ENCODE measurements at regions not wholly inside any gene's neighbourhood (a gene's known extent, or its start where the extent isn't known, plus 50 kb on each side); places are given as distances from the start of the nearest gene placed in this dataset.

GRCh38 chr22:27283714-27284113 is 517.8 kb downstream of the MN1 start:
- H3K4me1 ChIP-seq (ENCODE audit: insufficient read depth, low read length, poor library complexity, severe bottlenecking), result no peaks in the 10 kb centered on the region
- no peaks in the 10 kb centered on the region for H3K27me3 ChIP-seq (replicated peaks; ENCODE audit: insufficient read depth, low read depth, low read length, poor library complexity)
- POLR2A ChIA-PET (ENCODE audit: low non-redundant PET), result no interaction called here
- no peaks in the 10 kb centered on the region for H3K36me3 ChIP-seq (ENCODE audit: insufficient read depth, low read length, poor library complexity, severe bottlenecking)
- H3K4me3 ChIP-seq (ENCODE audit: low read depth, low read length, poor library complexity, severe bottlenecking), result no peak overlapping the region
- CTCF ChIA-PET, result no interaction called here
- TF ChIP-seq EZH2 (IDR thresholded peaks at IDR 0.05; ENCODE audit: borderline replicate concordance, low read depth, low read length, poor library complexity, severe bottlenecking), result no peak
- no peak for TF ChIP-seq CTCF (conservative IDR thresholded peaks at IDR 0.05; ENCODE audit: low read depth, low read length)
- BruUV-seq (replicated peaks), result no TSS peak
- DNase-seq (ENCODE audit: low spot score), result no peak
- H3K9me3 ChIP-seq (ENCODE audit: low read depth, low read length, poor library complexity, severe bottlenecking), result no peaks in the 10 kb centered on the region
- intact Hi-C loops (cut with micrococcal nuclease; ENCODE audit: unreplicated experiment), result no loop called here
- H3K27ac ChIP-seq (ENCODE audit: low read depth, low read length, poor library complexity, severe bottlenecking), result no peak overlapping the region

- no peaks in the 10 kb centered on the region for H3K9me3 ChIP-seq (ENCODE audit: low read depth, low read length, poor library complexity, severe bottlenecking)
- BruUV-seq (replicated peaks), result no TSS peak
- POLR2A ChIA-PET (ENCODE audit: low non-redundant PET), result no interaction called here
- intact Hi-C loops (cut with micrococcal nuclease; ENCODE audit: unreplicated experiment), result no loop called here
- TF ChIP-seq CTCF (conservative IDR thresholded peaks at IDR 0.05; ENCODE audit: low read depth, low read length), result no peak
- TF ChIP-seq EZH2 (IDR thresholded peaks at IDR 0.05; ENCODE audit: borderline replicate concordance, low read depth, low read length, poor library complexity, severe bottlenecking), result no peak
- CTCF ChIA-PET, result no interaction called here
- no peak for DNase-seq (ENCODE audit: low spot score)
- H3K4me1 ChIP-seq (ENCODE audit: insufficient read depth, low read length, poor library complexity, severe bottlenecking), result no peaks in the 10 kb centered on the region
- no peaks in the 10 kb centered on the region for H3K27me3 ChIP-seq (replicated peaks; ENCODE audit: insufficient read depth, low read depth, low read length, poor library complexity)
- no peak overlapping the region for H3K27ac ChIP-seq (ENCODE audit: low read depth, low read length, poor library complexity, severe bottlenecking)
- no peak overlapping the region for H3K4me3 ChIP-seq (ENCODE audit: low read depth, low read length, poor library complexity, severe bottlenecking)
- H3K36me3 ChIP-seq (ENCODE audit: insufficient read depth, low read length, poor library complexity, severe bottlenecking), result no peaks in the 10 kb centered on the region
These were observed 517.2 kb downstream of the MN1 start for GRCh38 chr22:27284324-27284723.

GRCh38 chr22:27286711-27287110 is 514.8 kb downstream of the MN1 start:
- no peaks in the 10 kb centered on the region for H3K9me3 ChIP-seq (ENCODE audit: low read depth, low read length, poor library complexity, severe bottlenecking)
- H3K27ac ChIP-seq (ENCODE audit: low read depth, low read length, poor library complexity, severe bottlenecking), result no peak overlapping the region
- CTCF ChIA-PET, result no interaction called here
- H3K27me3 ChIP-seq (replicated peaks; ENCODE audit: insufficient read depth, low read depth, low read length, poor library complexity), result no peaks in the 10 kb centered on the region
- H3K4me1 ChIP-seq (ENCODE audit: insufficient read depth, low read length, poor library complexity, severe bottlenecking), result no peaks in the 10 kb centered on the region
- no peaks in the 10 kb centered on the region for H3K36me3 ChIP-seq (ENCODE audit: insufficient read depth, low read length, poor library complexity, severe bottlenecking)
- no TSS peak for BruUV-seq (replicated peaks)
- TF ChIP-seq CTCF (conservative IDR thresholded peaks at IDR 0.05; ENCODE audit: low read depth, low read length) (no peak), EZH2 (IDR thresholded peaks at IDR 0.05; ENCODE audit: borderline replicate concordance, low read depth, low read length, poor library complexity, severe bottlenecking) (no peak)
- POLR2A ChIA-PET (ENCODE audit: low non-redundant PET), result no interaction called here
- no peak for DNase-seq (ENCODE audit: low spot score)
- no peak overlapping the region for H3K4me3 ChIP-seq (ENCODE audit: low read depth, low read length, poor library complexity, severe bottlenecking)
- intact Hi-C loops (cut with micrococcal nuclease; ENCODE audit: unreplicated experiment), result no loop called here

Data from A673 (cell line).